ENCODE measurements at regions not wholly inside any gene's neighbourhood (a gene's known extent, or its start where the extent isn't known, plus 50 kb on each side); places are given as distances from the start of the nearest gene placed in this dataset.
A peak's percentile ranks its signal among the peaks of the same experiment; 100 is the strongest.

GRCh38 chr10:129116371-129116770, 350.7 kb upstream of the MGMT start:
- no peak for DNase-seq (ENCODE audit: extremely low spot score in 2 of 2)
- Histone ChIP-seq H3K27ac (no peak overlapping the region), H3K36me3 (no peaks in the 10 kb centered on the region), H3K27me3 (no peaks in the 10 kb centered on the region), H3K4me3 (no peak overlapping the region), H3K4me1 (no peaks in the 10 kb centered on the region), H3K9me3 (no peaks in the 10 kb centered on the region)
- TF ChIP-seq POLR2A (IDR thresholded peaks at IDR 0.05) (no peak), POLR2AphosphoS5 (IDR thresholded peaks at IDR 0.05; ENCODE audit: insufficient read depth in 1 of 2, low read depth in 1 of 2) (no peak), CTCF (IDR thresholded peaks at IDR 0.05) (no peak)
- intact Hi-C loops (cut with DNase I) = no loop called here

- DNase-seq (ENCODE audit: extremely low spot score in 2 of 2) = peak in 1 of 2 donors; percentile 52
- Histone ChIP-seq H3K9me3 (no peaks in the 10 kb centered on the region), H3K27me3 (no peaks in the 10 kb centered on the region), H3K4me3 (no peak overlapping the region), H3K36me3 (no peaks in the 10 kb centered on the region), H3K4me1 (no peaks in the 10 kb centered on the region), H3K27ac (no peak overlapping the region)
- TF ChIP-seq POLR2A (IDR thresholded peaks at IDR 0.05) (no peak), POLR2AphosphoS5 (IDR thresholded peaks at IDR 0.05; ENCODE audit: insufficient read depth in 1 of 2, low read depth in 1 of 2) (no peak), CTCF (IDR thresholded peaks at IDR 0.05) (no peak)
- intact Hi-C loops (cut with DNase I) = no loop called here
Observed at GRCh38 chr10:129120441-129120840, 346.6 kb upstream of the MGMT start.

DNA sequence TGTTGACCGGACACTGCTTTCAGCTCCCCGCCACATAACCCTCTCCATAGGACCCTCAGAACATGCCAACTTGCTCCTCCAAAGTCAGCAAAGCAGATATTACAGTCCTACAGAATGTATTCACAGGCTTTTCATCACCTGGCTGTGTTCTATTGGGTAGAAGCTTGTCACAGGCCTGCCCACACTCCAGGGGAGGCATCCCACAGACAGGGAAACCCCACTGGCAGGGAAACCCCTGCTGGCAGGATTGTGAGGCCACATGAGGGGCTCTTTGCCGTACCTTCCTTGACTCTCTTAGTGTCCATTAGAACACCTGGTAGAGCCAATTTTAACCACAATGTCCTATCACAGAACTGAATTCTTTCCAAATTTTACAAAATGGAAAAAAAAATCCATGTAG, 344.2 kb upstream of the MGMT start:
- Histone ChIP-seq H3K4me1 (no peaks in the 10 kb centered on the region), H3K4me3 (no peak overlapping the region), H3K36me3 (no peaks in the 10 kb centered on the region), H3K27ac (no peak overlapping the region), H3K27me3 (no peaks in the 10 kb centered on the region), H3K9me3 (no peaks in the 10 kb centered on the region)
- peak in 1 of 2 donors; percentile 40 for DNase-seq (ENCODE audit: extremely low spot score in 2 of 2)
- intact Hi-C loops (cut with DNase I) = no loop called here
- no peak for TF ChIP-seq POLR2A (IDR thresholded peaks at IDR 0.05)
- no peak for TF ChIP-seq POLR2AphosphoS5 (IDR thresholded peaks at IDR 0.05; ENCODE audit: insufficient read depth in 1 of 2, low read depth in 1 of 2)
- TF ChIP-seq CTCF (IDR thresholded peaks at IDR 0.05) = no peak

DNA sequence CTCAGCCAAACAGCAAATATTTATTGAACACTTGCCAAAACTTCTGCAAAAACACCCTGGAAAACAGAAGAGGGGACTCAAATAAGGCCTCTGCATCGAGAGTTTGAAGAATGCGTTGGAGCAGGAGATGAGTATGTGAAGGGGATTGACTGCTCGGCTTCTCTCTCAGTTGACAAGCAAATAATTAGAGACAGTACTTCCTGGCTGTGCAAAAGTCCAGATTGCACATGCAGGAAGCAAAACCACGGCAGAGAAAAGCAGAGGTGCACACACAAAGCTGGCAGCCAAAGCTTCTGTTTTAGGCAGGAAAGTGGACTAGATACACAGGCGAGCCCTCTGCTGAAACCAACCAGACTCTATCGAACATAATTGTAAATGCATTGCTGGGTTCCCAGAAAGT, 343.6 kb upstream of the MGMT start:
- Histone ChIP-seq H3K9me3 (no peaks in the 10 kb centered on the region), H3K36me3 (no peaks in the 10 kb centered on the region), H3K4me3 (no peak overlapping the region)

DNA sequence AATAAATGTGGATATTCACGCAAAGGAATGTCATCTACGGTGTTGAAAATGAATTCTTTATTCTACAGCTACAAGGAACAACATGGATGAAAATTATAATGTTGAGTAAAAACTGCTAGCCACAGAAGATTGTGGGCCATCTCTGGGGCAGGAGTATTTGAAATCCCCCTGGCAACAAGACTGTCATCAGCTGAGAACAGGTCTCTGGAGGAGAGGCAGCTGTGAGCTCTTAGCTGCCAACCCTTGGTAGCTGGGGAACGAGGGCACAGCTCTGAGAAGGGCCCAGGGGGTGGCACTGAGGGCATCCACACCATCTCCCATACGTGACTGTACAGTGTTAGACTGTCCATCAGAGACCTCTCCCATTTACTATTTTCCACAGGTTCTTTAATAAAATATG, 340.1 kb upstream of the MGMT start:
- Histone ChIP-seq H3K4me1 (no peaks in the 10 kb centered on the region), H3K9me3 (no peaks in the 10 kb centered on the region), H3K27me3 (no peaks in the 10 kb centered on the region), H3K27ac (no peak overlapping the region), H3K4me3 (no peak overlapping the region), H3K36me3 (no peaks in the 10 kb centered on the region)
- intact Hi-C loops (cut with DNase I) = no loop called here
- TF ChIP-seq CTCF (IDR thresholded peaks at IDR 0.05) = no peak
- TF ChIP-seq POLR2AphosphoS5 (IDR thresholded peaks at IDR 0.05; ENCODE audit: insufficient read depth in 1 of 2, low read depth in 1 of 2) = no peak
- TF ChIP-seq POLR2A (IDR thresholded peaks at IDR 0.05) = no peak
- DNase-seq (ENCODE audit: extremely low spot score in 2 of 2) = peak in 1 of 2 donors; percentile 28

More for the DNA sequence above, 343.6 kb upstream of the MGMT start:
- Histone ChIP-seq H3K27me3 (no peaks in the 10 kb centered on the region), H3K4me1 (no peaks in the 10 kb centered on the region), H3K27ac (no peak overlapping the region)
- DNase-seq (ENCODE audit: extremely low spot score in 2 of 2) = peak in 1 of 2 donors; percentile 58
- intact Hi-C loops (cut with DNase I) = no loop called here
- TF ChIP-seq POLR2AphosphoS5 (IDR thresholded peaks at IDR 0.05; ENCODE audit: insufficient read depth in 1 of 2, low read depth in 1 of 2) = no peak
- TF ChIP-seq CTCF (IDR thresholded peaks at IDR 0.05) = no peak
- no peak for TF ChIP-seq POLR2A (IDR thresholded peaks at IDR 0.05)
